Astrocyte of the spinal cord (primary cell): ENCODE measurements at regions not wholly inside any gene's neighbourhood (a gene's known extent, or its start where the extent isn't known, plus 50 kb on each side); places are given as distances from the start of the nearest gene placed in this dataset.

Experiments used
- DNase-seq: peaks from one replicate; pipeline ENCODE4 v3.0.0; 2011; ENCODE audit warnings: low read depth, low spot score
- H3K4me3 ChIP-seq: 2 replicates; pipeline ENCODE4 v1.5.1; 2011; ENCODE audit warnings: low read depth, mild to moderate bottlenecking, low read length, moderate library complexity
- in situ Hi-C: cut with HindIII; loops from 2 replicates; pipeline ENCODE4 v1.10.0; 2017; ENCODE audit warnings: low sequenced_read_pairs
- TF ChIP-seq, protein P1 (sequence below): IDR thresholded peaks from 2 replicates; pipeline ENCODE4 v1.5.1; 2012; ENCODE audit warnings: low read depth, mild to moderate bottlenecking, low read length, inconsistent platforms

GRCh38 chr5:34570721-34571676 lies 85.1 kb upstream of the RAI14 start:
- no peak overlapping the region for H3K4me3 ChIP-seq
- TF ChIP-seq, protein P1, sequence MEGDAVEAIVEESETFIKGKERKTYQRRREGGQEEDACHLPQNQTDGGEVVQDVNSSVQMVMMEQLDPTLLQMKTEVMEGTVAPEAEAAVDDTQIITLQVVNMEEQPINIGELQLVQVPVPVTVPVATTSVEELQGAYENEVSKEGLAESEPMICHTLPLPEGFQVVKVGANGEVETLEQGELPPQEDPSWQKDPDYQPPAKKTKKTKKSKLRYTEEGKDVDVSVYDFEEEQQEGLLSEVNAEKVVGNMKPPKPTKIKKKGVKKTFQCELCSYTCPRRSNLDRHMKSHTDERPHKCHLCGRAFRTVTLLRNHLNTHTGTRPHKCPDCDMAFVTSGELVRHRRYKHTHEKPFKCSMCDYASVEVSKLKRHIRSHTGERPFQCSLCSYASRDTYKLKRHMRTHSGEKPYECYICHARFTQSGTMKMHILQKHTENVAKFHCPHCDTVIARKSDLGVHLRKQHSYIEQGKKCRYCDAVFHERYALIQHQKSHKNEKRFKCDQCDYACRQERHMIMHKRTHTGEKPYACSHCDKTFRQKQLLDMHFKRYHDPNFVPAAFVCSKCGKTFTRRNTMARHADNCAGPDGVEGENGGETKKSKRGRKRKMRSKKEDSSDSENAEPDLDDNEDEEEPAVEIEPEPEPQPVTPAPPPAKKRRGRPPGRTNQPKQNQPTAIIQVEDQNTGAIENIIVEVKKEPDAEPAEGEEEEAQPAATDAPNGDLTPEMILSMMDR = no peak
- in situ Hi-C loops = no loop called here
- DNase-seq = peak; percentile 83

DNA sequence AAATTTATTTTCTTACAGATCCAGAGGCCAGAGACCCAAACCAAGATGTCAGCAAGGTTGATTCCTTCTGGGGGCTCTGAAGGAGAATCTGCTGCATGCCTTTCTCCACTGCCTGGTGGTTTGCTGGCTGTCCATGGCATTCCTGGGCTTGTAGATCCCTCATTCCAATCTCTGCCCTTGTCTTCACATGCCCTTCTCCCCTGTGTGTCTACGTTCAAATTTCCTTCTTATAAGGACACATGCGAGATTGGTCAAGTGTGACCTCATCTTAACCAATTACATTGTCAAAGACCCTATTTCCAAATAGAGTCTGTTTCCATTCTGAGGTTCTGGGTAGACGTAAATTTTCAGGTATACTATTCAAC lies 84.5 kb upstream of the RAI14 start:
- in situ Hi-C loops = no loop called here
- TF ChIP-seq, protein P1 = no peak
- DNase-seq = peak; percentile 57
- no peak overlapping the region for H3K4me3 ChIP-seq

GRCh38 chr5:34574936-34575467 lies 81.1 kb upstream of the RAI14 start:
- TF ChIP-seq, protein P1 = no peak
- in situ Hi-C loops = no loop called here

GRCh38 chr5:34576891-34577666 lies 79.0 kb upstream of the RAI14 start:
- H3K4me3 ChIP-seq = no peak overlapping the region
- in situ Hi-C loops = no loop called here
- TF ChIP-seq, protein P1 = no peak
- DNase-seq = peak; percentile 10

More at GRCh38 chr5:34574936-34575467, 81.1 kb upstream of the RAI14 start:
- H3K4me3 ChIP-seq = no peak overlapping the region
- DNase-seq = no peak

- TF ChIP-seq, protein P1 = no peak
- no peak overlapping the region for H3K4me3 ChIP-seq
- in situ Hi-C loops = no loop called here
Measured at GRCh38 chr5:34578962-34579361, 77.2 kb upstream of the RAI14 start.

GRCh38 chr5:34580983-34581382 lies 75.1 kb upstream of the RAI14 start:
- in situ Hi-C loops = no loop called here
- no peak overlapping the region for H3K4me3 ChIP-seq
- peak; percentile 49 for DNase-seq
- TF ChIP-seq, protein P1 = no peak

More at GRCh38 chr5:34578962-34579361, 77.2 kb upstream of the RAI14 start:
- no peak for DNase-seq
